Smooth muscle cell (in vitro differentiated cells): ENCODE measurements at regions not wholly inside any gene's neighbourhood (a gene's known extent, or its start where the extent isn't known, plus 50 kb on each side); places are given as distances from the start of the nearest gene placed in this dataset.
"Not testable (repeated sequence)": the region's sequence is repeated elsewhere in the genome, so short reads cannot be mapped to it uniquely, and the experiment has no call there.

Experiments used
- DNase-seq: peaks from one replicate; lab custom pipeline; 2025; ENCODE audit not compliant: unreplicated experiment; lab: John Stamatoyannopoulos, UW
- H2AFZ ChIP-seq: fragments of 200-600 bp; sonication (generic); 2 replicates; pipeline ENCODE4 v1.6.0; 2016; ENCODE audit warnings: antibody characterized with exemption, low read depth, mild to moderate bottlenecking
- H3F3A ChIP-seq: fragments of 200-600 bp; sonication (generic); 2 replicates; pipeline ENCODE4 v1.6.0; 2017; ENCODE audit warnings: antibody characterized with exemption, low read depth
- H3K27ac ChIP-seq: fragments of 200-600 bp; sonication (generic); 2 replicates; pipeline ENCODE4 v1.5.1; 2016; ENCODE audit warnings: low read depth, mild to moderate bottlenecking
- H3K27me3 ChIP-seq: fragments of 200-600 bp; sonication (generic); 2 replicates; pipeline ENCODE4 v1.6.1; 2016; ENCODE audit warnings: low read depth, mild to moderate bottlenecking
- H3K36me3 ChIP-seq: fragments of 200-600 bp; sonication (generic); 2 replicates; pipeline ENCODE4 v1.5.1; 2016; ENCODE audit warnings: low read depth
- H3K4me1 ChIP-seq: fragments of 200-600 bp; sonication (generic); 2 replicates; pipeline ENCODE4 v1.5.1; 2016; ENCODE audit warnings: low read depth
- H3K4me2 ChIP-seq: fragments of 200-600 bp; sonication (generic); 2 replicates; pipeline ENCODE4 v1.6.0; 2016; ENCODE audit warnings: mild to moderate bottlenecking
- H3K4me3 ChIP-seq: fragments of 200-600 bp; sonication (generic); 2 replicates; pipeline ENCODE4 v1.5.1; 2016; ENCODE audit warnings: mild to moderate bottlenecking
- H3K79me2 ChIP-seq: fragments of 200-600 bp; sonication (generic); 2 replicates; pipeline ENCODE4 v1.6.0; 2016; ENCODE audit warnings: low read depth, mild to moderate bottlenecking
- H3K9ac ChIP-seq: fragments of 200-600 bp; sonication (generic); 2 replicates; pipeline ENCODE4 v1.6.0; 2016; ENCODE audit warnings: low read depth
- H3K9me3 ChIP-seq: fragments of 200-600 bp; sonication (generic); replicated peaks from 2 replicates; pipeline ENCODE4 v1.5.1; 2016; ENCODE audit warnings: low read depth
- H4K20me1 ChIP-seq: fragments of 200-600 bp; sonication (generic); 2 replicates; pipeline ENCODE4 v1.6.0; 2016; ENCODE audit warnings: low read depth
- WGBS: methylation state at CpG from one replicate; pipeline ENCODE4 v1.1.7; 2016; ENCODE audit warnings: low lambda C conversion rate; 5-methylcytosine and 5-hydroxymethylcytosine counted together
- TF ChIP-seq, protein P1 (sequence below): fragments of 200-600 bp; sonication (generic); IDR thresholded peaks from 2 replicates; pipeline ENCODE4 v1.5.1; 2017; ENCODE audit warnings: borderline replicate concordance, mild to moderate bottlenecking, antibody characterized with exemption; ENCODE audit not compliant: insufficient read depth, poor library complexity, severe bottlenecking

DNA sequence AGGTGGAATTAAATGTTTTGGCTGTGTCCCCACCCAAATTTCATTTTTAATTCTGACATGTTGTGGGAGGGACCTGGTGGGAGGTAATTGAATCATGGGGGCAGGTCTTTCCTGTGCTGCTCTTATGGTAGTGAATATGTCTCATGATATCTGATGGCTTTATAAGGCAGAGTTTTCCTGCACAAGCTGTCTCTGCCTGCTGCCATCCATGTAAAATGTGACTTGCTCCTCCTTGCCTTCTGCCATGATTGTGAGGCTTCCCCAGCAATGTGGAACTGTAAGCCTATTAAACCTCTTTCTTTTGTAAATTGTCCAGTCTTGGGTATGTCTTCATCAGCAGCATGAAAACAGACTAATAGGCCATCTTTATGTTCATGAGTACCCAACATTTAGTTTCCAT, 172.2 kb downstream of the ETV1 start:
- H4K20me1 ChIP-seq, H3F3A ChIP-seq, H3K36me3 ChIP-seq, H3K27ac ChIP-seq, H3K9me3 ChIP-seq, H3K79me2 ChIP-seq, H3K4me2 ChIP-seq, H3K27me3 ChIP-seq, H2AFZ ChIP-seq, H3K4me3 ChIP-seq, H3K9ac ChIP-seq, H3K4me1 ChIP-seq, DNase-seq: not testable (repeated sequence)

DNA sequence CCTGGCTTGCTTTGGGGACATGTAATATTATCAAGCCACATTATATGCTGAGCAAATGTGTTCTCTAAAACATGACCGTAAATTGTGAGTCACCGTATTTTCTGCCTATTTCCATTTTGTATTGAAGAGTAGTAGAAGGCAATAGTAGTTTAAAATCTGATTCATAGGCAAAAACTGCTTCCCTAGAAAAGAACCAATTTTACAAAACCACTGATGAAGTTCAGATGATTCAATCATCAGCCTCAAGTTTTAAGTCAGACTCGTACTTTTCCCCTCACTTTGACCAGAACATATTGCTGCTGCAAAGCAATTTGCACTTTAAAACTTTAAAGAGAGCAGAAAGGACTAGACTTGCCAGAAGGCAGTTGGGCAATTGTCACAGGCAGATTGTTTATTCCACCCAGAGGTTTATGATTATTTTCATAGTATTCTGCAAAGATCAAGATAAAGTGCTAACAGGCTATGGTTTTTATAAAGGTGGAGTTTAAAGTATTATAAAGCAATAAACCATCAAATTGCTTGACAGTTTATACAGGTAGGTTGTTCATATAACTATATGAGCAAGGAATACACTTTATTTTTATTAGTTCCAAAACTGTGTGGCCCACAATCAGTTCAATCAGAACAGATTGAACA, 168.2 kb downstream of the ETV1 start:
- Histone ChIP-seq H3K27me3 (no peaks in the 10 kb centered on the region), H3K9ac (no peak overlapping the region), H4K20me1 (no peaks in the 10 kb centered on the region), H3K27ac (no peak overlapping the region), H3K4me1 (no peaks in the 10 kb centered on the region), H2AFZ (peak overlapping the region; percentile 20), H3K36me3 (no peaks in the 10 kb centered on the region), H3K4me3 (no peak overlapping the region), H3K79me2 (no peaks in the 10 kb centered on the region), H3F3A (no peaks in the 10 kb centered on the region), H3K4me2 (no peak overlapping the region), H3K9me3 (no peaks in the 10 kb centered on the region)
- TF ChIP-seq, protein P1, sequence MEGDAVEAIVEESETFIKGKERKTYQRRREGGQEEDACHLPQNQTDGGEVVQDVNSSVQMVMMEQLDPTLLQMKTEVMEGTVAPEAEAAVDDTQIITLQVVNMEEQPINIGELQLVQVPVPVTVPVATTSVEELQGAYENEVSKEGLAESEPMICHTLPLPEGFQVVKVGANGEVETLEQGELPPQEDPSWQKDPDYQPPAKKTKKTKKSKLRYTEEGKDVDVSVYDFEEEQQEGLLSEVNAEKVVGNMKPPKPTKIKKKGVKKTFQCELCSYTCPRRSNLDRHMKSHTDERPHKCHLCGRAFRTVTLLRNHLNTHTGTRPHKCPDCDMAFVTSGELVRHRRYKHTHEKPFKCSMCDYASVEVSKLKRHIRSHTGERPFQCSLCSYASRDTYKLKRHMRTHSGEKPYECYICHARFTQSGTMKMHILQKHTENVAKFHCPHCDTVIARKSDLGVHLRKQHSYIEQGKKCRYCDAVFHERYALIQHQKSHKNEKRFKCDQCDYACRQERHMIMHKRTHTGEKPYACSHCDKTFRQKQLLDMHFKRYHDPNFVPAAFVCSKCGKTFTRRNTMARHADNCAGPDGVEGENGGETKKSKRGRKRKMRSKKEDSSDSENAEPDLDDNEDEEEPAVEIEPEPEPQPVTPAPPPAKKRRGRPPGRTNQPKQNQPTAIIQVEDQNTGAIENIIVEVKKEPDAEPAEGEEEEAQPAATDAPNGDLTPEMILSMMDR: no peak
- 58% methylated on average over 3 of the region's 3 CpGs for WGBS
- no peak for DNase-seq

DNA sequence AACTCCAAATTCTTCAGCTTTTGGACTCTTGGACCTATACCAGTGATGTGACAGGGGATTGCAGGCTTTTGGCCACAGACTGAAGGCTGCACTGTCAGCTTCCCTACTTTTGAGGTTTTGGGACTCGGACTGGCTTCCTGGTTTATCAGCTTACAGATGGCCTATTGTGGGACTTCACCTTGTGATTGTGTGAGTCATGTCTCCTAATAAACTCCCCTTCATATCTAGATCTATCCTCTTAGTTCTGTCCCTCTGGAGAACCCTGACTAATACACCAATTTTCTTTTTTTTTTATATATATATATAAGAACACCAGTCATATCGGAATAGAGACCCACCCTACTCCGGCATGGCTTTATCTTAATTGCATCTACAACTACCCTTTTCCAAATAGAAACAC, 166.8 kb downstream of the ETV1 start:
- Histone ChIP-seq H3K36me3 (no peaks in the 10 kb centered on the region), H3K79me2 (no peaks in the 10 kb centered on the region), H3K27ac (no peak overlapping the region), H3K4me1 (peaks cover 4% of the 10 kb centered on the region), H3K9ac (no peak overlapping the region), H3F3A (no peaks in the 10 kb centered on the region), H3K27me3 (no peaks in the 10 kb centered on the region), H3K9me3 (no peaks in the 10 kb centered on the region), H2AFZ (no peak overlapping the region), H3K4me2 (no peak overlapping the region), H4K20me1 (no peaks in the 10 kb centered on the region), H3K4me3 (no peak overlapping the region)
- TF ChIP-seq, protein P1: no peak
- no peak for DNase-seq
- 93% methylated on average over 3 of the region's 3 CpGs for WGBS

DNA sequence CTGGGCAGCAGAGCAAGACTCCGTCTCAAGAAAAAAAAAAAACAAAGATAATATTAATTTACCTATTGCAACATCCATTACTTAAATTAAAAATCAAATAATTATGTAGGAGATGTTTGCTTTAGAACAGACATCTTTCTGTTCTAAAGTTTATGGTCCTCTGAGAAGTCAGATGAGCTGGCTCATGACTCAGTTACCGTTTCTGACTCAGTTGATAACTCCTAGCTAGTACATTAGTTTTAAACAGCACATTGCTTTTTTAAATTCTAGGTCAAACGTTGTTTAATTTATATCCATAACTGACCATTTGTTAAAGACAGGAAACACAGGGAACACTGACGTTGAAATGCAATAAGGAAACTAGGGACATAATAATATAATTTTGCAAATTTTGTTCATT, 162.7 kb downstream of the ETV1 start:
- DNase-seq: no peak
- no peaks in the 10 kb centered on the region for H3K9me3 ChIP-seq
- no peaks in the 10 kb centered on the region for H3F3A ChIP-seq
- WGBS: 66% methylated on average over 4 of the region's 4 CpGs
- H3K4me2 ChIP-seq: no peak overlapping the region
- H3K4me1 ChIP-seq: peaks cover 20% of the 10 kb centered on the region
- H3K27ac ChIP-seq: peak overlapping the region; percentile 68
- TF ChIP-seq, protein P1: no peak
- no peak overlapping the region for H3K4me3 ChIP-seq
- no peaks in the 10 kb centered on the region for H3K27me3 ChIP-seq
- H3K9ac ChIP-seq: no peak overlapping the region
- H2AFZ ChIP-seq: no peak overlapping the region
- H3K79me2 ChIP-seq: no peaks in the 10 kb centered on the region
- H4K20me1 ChIP-seq: no peaks in the 10 kb centered on the region
- no peaks in the 10 kb centered on the region for H3K36me3 ChIP-seq
